ENCODE measurements at regions not wholly inside any gene's neighbourhood (a gene's known extent, or its start where the extent isn't known, plus 50 kb on each side); places are given as distances from the start of the nearest gene placed in this dataset.
"Not testable (repeated sequence)": the region's sequence is repeated elsewhere in the genome, so short reads cannot be mapped to it uniquely, and the experiment has no call there.

DNA sequence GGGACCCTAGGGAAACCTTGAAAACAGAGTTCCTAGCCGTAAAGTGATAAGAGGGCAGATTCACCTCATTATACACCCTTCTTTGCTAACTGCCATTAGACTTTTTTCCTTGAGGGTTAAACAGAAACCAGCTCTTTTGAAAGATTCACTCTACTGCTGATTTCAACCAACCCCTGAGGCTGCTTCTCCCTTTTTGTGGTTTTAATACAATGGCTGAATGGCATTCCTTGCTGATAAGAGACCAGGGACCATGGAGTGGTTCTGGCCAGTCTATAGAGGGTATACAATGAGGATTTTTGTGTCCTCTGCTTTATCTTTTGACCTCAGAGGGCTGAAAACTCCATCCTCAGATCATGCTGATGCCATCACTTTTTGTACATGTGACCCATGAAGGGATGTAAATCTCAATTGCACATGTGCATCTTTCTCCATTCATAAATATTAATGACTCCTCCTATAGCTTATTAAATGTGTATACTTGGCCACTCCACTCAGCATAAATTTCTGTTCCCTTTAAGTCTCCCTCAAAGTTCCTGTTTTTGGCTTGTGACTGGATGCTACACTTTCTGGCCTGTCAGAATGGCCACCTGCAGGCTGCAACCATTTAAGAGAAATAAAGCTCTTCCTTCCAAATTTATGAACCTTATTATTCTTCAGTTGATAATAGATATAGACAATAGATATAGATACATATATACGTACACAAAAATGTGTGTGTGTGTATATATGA lies 233.8 kb upstream of the SEL1L start:
- peaks cover 0 to 4% (median 0%) of the 10 kb centered on the region in 4 donors for H3K27me3 ChIP-seq
- no peak overlapping the region for H3K27ac ChIP-seq
- TF ChIP-seq, protein P1, sequence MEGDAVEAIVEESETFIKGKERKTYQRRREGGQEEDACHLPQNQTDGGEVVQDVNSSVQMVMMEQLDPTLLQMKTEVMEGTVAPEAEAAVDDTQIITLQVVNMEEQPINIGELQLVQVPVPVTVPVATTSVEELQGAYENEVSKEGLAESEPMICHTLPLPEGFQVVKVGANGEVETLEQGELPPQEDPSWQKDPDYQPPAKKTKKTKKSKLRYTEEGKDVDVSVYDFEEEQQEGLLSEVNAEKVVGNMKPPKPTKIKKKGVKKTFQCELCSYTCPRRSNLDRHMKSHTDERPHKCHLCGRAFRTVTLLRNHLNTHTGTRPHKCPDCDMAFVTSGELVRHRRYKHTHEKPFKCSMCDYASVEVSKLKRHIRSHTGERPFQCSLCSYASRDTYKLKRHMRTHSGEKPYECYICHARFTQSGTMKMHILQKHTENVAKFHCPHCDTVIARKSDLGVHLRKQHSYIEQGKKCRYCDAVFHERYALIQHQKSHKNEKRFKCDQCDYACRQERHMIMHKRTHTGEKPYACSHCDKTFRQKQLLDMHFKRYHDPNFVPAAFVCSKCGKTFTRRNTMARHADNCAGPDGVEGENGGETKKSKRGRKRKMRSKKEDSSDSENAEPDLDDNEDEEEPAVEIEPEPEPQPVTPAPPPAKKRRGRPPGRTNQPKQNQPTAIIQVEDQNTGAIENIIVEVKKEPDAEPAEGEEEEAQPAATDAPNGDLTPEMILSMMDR (IDR thresholded peaks at IDR 0.05), result no peak
- no peak for FAIRE-seq
- peak in 1 of 4 donors; percentile 30 for ATAC-seq
- no peaks in the 10 kb centered on the region for H3K9me3 ChIP-seq
- intact Hi-C loops (cut with DNase I), result no loop called here
- no peaks in the 10 kb centered on the region for H3K36me3 ChIP-seq
- H3K4me3 ChIP-seq, result no peak overlapping the region
- 77 to 85% methylated on average over 2 of the region's 2 CpGs for WGBS, 2 donors
- no peak for DNase-seq
- no peaks in the 10 kb centered on the region for H3K4me1 ChIP-seq

DNA sequence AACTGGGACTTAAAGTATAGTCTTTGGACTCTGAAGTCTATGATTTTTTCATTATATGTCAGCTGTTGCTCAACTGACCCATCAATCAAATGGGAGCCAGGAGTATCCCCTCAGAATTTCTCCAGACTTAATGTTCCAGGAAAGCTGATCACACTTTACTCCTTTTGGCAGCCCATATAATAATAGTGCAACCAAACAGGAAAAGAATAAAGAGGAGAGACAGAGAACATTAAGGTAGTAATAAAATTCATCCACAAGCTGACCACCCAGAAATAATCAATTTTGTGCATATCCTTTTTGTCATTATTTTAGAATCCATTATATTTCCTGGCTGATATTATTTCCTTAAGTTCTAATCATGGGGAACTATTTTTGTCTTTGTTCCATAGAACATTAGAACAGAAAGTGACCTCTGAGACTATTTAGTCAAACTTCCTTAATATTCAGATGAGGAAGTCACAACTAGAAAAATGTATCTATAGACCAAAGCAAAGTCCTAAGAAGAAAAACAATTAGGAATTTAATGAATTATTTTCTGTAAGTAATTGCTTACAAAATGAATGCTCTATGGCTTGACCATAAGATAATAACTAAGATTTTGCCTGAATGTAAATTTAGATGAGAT lies 238.1 kb upstream of the SEL1L start:
- Histone ChIP-seq H3K4me1 (no peaks in the 10 kb centered on the region), H3K27me3 (no peaks in the 10 kb centered on the region), H3K9me3 (no peaks in the 10 kb centered on the region), H3K27ac (no peak overlapping the region), H3K4me3 (no peak overlapping the region), H3K36me3 (no peaks in the 10 kb centered on the region)
- DNase-seq (no peak), ATAC-seq (peak in 1 of 4 donors; percentile 33), FAIRE-seq (no peak)
- intact Hi-C loops (cut with DNase I), result no loop called here
- TF ChIP-seq, protein P1 (IDR thresholded peaks at IDR 0.05), result no peak

DNA sequence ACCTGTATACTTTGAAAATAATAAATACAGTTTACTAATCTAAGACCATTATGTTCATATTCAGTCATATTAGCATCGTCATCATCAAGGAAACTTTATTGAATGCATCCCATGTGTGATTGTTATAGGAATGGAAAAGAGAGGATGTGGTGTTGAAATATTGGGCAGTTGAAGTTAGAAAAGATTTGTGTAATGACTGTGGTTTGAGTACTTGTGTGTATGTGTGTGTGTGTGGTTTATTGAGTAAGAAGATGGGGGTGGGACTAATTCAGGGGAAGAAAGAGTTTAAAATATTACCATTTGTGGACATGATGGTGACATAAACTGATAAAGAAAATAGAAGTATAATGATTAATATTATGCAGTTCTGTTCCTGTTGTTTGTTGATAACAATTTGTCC lies 238.7 kb upstream of the SEL1L start:
- Histone ChIP-seq H3K4me3 (no peak overlapping the region), H3K27ac (no peak overlapping the region), H3K36me3 (no peaks in the 10 kb centered on the region), H3K4me1 (no peaks in the 10 kb centered on the region), H3K9me3 (no peaks in the 10 kb centered on the region), H3K27me3 (no peaks in the 10 kb centered on the region)
- FAIRE-seq (no peak), ATAC-seq (peak in 2 of 4 donors; percentile 46 to 48), DNase-seq (no peak)
- TF ChIP-seq, protein P1 (IDR thresholded peaks at IDR 0.05), result no peak
- intact Hi-C loops (cut with DNase I), result no loop called here
- 89 to 97% methylated on average over 1 of the region's 1 CpG for WGBS, 2 donors

DNA sequence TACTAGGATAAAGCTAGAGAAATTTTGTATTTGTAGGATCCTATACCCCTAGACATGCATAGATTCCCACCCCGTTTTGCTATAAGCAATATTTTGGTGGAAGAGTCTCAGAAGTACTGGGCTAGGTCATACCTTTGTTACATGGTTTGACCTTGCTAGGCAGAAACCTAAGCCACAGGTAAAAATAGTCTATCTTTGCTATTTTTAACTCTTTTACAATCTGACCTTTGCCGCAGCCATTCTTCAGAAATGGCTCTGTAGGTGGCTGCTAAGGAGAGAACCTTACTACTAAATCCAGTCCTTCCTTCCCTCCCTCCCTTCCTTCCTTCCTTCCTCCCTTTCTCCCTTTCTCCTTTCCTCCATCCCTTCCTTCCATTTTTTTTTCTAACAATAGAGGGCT lies 242.9 kb upstream of the SEL1L start:
- Histone ChIP-seq H3K27me3 (no peaks in the 10 kb centered on the region), H3K27ac (no peak overlapping the region), H3K4me1 (no peaks in the 10 kb centered on the region), H3K36me3 (no peaks in the 10 kb centered on the region), H3K9me3 (no peaks in the 10 kb centered on the region), H3K4me3 (no peak overlapping the region)
- intact Hi-C loops (cut with DNase I), result no loop called here
- WGBS, 2 donors, result 73 to 96% methylated on average over 2 of the region's 2 CpGs
- DNase-seq, result no peak
- no peak for ATAC-seq
- TF ChIP-seq, protein P1 (IDR thresholded peaks at IDR 0.05), result no peak
- no peak for FAIRE-seq

DNA sequence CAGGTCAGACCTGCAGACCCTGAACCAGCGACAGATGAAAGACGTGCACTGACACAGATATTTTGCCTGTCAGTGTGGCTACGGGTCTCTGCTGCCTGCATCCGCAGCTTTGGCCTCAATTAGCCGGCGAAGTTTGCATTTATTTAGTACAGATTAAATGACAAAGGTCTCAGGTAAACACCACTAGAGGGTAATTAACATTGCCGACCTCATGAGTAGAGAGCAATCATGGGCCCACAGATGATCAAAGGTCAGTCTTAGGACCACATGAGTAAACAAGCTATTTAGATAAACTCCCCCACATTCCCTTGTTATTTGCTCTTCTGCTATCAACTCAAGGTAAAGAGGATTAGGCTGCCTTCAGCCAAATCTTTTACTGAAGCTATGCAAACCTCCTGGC lies 248.1 kb upstream of the SEL1L start:
- H3K36me3 ChIP-seq; FAIRE-seq; H3K9me3 ChIP-seq; H3K4me3 ChIP-seq; H3K27me3 ChIP-seq; intact Hi-C loops (cut with DNase I); DNase-seq; H3K27ac ChIP-seq; ATAC-seq; H3K4me1 ChIP-seq: not testable (repeated sequence)
- 59 to 61% methylated on average over 7 of the region's 7 CpGs for WGBS, 2 donors
